WI38 (cell line): ENCODE measurements at regions not wholly inside any gene's neighbourhood (a gene's known extent, or its start where the extent isn't known, plus 50 kb on each side); places are given as distances from the start of the nearest gene placed in this dataset.

Experiments used
- H3K4me3 ChIP-seq: 2 replicates; pipeline ENCODE4 v1.5.1; 2011; ENCODE audit warnings: low read depth, mild to moderate bottlenecking, control low read depth, low read length
- CTCF ChIP-seq: IDR thresholded peaks from 2 replicates; pipeline ENCODE4 v1.5.1; 2012; ENCODE audit warnings: low read depth, mild to moderate bottlenecking, control low read depth, low read length

GRCh38 chr9:21556581-21557427 lies 74.7 kb upstream of the IFNE start:
- no peak for TF ChIP-seq CTCF
- H3K4me3 ChIP-seq: peak overlapping the region; percentile 93

- TF ChIP-seq CTCF: no peak
- H3K4me3 ChIP-seq: peak overlapping the region; percentile 93
These were observed 75.3 kb upstream of the IFNE start for GRCh38 chr9:21557428-21557768.

- TF ChIP-seq CTCF: no peak
- H3K4me3 ChIP-seq: peak overlapping the region; percentile 93
These were observed 76.0 kb upstream of the IFNE start for GRCh38 chr9:21558079-21558478.

GRCh38 chr9:21558615-21559401 lies 76.7 kb upstream of the IFNE start:
- TF ChIP-seq CTCF: no peak
- H3K4me3 ChIP-seq: peak overlapping the region; percentile 93

GRCh38 chr9:21559402-21560280 lies 77.5 kb upstream of the IFNE start:
- H3K4me3 ChIP-seq: peak overlapping the region; percentile 93
- no peak for TF ChIP-seq CTCF

GRCh38 chr9:21560281-21560745 lies 78.2 kb upstream of the IFNE start:
- H3K4me3 ChIP-seq: peak overlapping the region; percentile 93
- TF ChIP-seq CTCF: no peak
